ENCODE measurements at regions not wholly inside any gene's neighbourhood (a gene's known extent, or its start where the extent isn't known, plus 50 kb on each side); places are given as distances from the start of the nearest gene placed in this dataset.

- H3K36me3 ChIP-seq: no peaks in the 10 kb centered on the region
- no peak overlapping the region for H3K27ac ChIP-seq
- H3K4me1 ChIP-seq: no peaks in the 10 kb centered on the region
- TF ChIP-seq POLR2A (IDR thresholded peaks at IDR 0.05) (no peak), CTCF (IDR thresholded peaks at IDR 0.05) (no peak)
- 95 to 97% methylated on average over 3 of the region's 3 CpGs for WGBS, 2 donors
- H3K9me3 ChIP-seq: no peaks in the 10 kb centered on the region
- no peak overlapping the region for H3K4me3 ChIP-seq (replicated peaks in 1 of 3)
- H3K27me3 ChIP-seq: no peaks in the 10 kb centered on the region
- intact Hi-C loops (cut with DNase I): no loop called here
- DNase-seq: no peak
Observed at GRCh38 chr5:3322642-3323041, 273.0 kb upstream of the IRX1 start.

DNA sequence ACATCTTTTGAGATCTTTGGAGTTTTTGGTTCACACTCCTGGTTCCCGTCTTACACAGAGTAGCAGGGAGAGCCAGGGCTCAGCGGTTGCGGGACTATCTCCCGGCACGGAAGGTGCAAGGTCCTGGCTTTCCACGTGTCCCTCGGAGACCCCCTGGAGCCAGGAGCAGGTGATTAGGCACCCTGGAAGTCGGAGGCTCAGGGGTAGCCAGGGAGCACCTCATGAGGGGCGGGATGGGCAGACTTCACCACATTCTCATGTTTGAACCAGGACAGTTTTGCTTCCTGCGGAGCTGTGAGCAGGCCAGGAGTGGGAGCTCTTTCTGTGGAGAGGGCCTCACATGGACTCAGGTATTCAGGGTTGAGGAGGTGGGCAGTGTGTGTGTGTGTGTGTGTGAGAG, 273.7 kb upstream of the IRX1 start:
- H3K36me3 ChIP-seq: no peaks in the 10 kb centered on the region
- no peak for DNase-seq
- intact Hi-C loops (cut with DNase I): no loop called here
- H3K27ac ChIP-seq: no peak overlapping the region
- no peak overlapping the region for H3K4me3 ChIP-seq (replicated peaks in 1 of 3)
- TF ChIP-seq POLR2A (IDR thresholded peaks at IDR 0.05) (no peak), CTCF (IDR thresholded peaks at IDR 0.05) (no peak)
- no peaks in the 10 kb centered on the region for H3K9me3 ChIP-seq
- H3K27me3 ChIP-seq: no peaks in the 10 kb centered on the region
- 86 to 93% methylated on average over 8 to 10 of the region's 10 CpGs for WGBS, 2 donors
- no peaks in the 10 kb centered on the region for H3K4me1 ChIP-seq

DNA sequence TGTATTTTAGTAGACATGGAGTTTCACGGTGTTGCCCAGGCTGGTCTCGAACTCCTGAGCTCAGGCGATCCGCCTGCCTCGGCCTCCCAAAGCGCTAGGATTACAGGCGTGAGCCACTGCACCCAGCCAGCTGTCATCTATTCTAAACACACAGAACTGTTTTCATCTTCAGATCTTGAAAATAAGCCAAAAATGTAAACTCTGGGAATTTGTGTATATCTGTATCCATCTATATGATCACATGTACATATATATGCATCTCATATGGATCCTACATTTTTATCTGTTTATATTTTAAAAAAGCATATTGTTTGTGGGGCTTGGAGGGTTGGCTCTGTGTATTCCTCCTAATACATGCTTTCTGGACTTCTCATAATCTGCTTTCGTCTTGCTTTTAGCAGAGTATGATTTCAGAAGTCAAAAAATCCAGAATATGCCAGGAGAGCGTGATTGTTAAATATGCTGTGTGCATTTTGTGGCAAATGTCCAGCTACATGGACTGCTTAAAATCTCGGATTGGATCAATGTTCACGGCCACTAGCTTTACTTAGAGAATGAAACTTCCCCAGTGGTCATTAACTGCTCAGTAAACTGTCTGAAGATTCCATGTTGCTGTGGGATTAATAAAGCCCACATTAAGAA, 274.4 kb upstream of the IRX1 start:
- Histone ChIP-seq H3K27me3 (no peaks in the 10 kb centered on the region), H3K4me1 (no peaks in the 10 kb centered on the region), H3K27ac (no peak overlapping the region), H3K36me3 (no peaks in the 10 kb centered on the region), H3K4me3 (replicated peaks in 1 of 3) (no peak overlapping the region), H3K9me3 (no peaks in the 10 kb centered on the region)
- no peak for DNase-seq
- 85 to 89% methylated on average over 11 of the region's 11 CpGs for WGBS, 2 donors
- intact Hi-C loops (cut with DNase I): no loop called here
- no peak for TF ChIP-seq CTCF (IDR thresholded peaks at IDR 0.05)
- no peak for TF ChIP-seq POLR2A (IDR thresholded peaks at IDR 0.05)

- intact Hi-C loops (cut with DNase I): no loop called here
- H3K4me1 ChIP-seq: no peaks in the 10 kb centered on the region
- H3K4me3 ChIP-seq (replicated peaks in 1 of 3): no peak overlapping the region
- WGBS, 2 donors: 60 to 70% methylated on average over 16 to 19 of the region's 19 CpGs
- no peak for DNase-seq
- TF ChIP-seq CTCF (IDR thresholded peaks at IDR 0.05) (no peak), POLR2A (IDR thresholded peaks at IDR 0.05) (no peak)
- no peaks in the 10 kb centered on the region for H3K36me3 ChIP-seq
- no peaks in the 10 kb centered on the region for H3K9me3 ChIP-seq
- no peak overlapping the region for H3K27ac ChIP-seq
- H3K27me3 ChIP-seq: no peaks in the 10 kb centered on the region
Observed at GRCh38 chr5:3320317-3320875, 275.2 kb upstream of the IRX1 start.

GRCh38 chr5:3317051-3317795, 278.4 kb upstream of the IRX1 start:
- no peaks in the 10 kb centered on the region for H3K9me3 ChIP-seq
- no peaks in the 10 kb centered on the region for H3K27me3 ChIP-seq
- H3K4me1 ChIP-seq: no peaks in the 10 kb centered on the region
- H3K27ac ChIP-seq: no peak overlapping the region
- no peak for TF ChIP-seq POLR2A (IDR thresholded peaks at IDR 0.05)
- TF ChIP-seq CTCF (IDR thresholded peaks at IDR 0.05): no peak
- H3K36me3 ChIP-seq: no peaks in the 10 kb centered on the region
- no peak for DNase-seq
- intact Hi-C loops (cut with DNase I): no loop called here
- no peak overlapping the region for H3K4me3 ChIP-seq (replicated peaks in 1 of 3)
- WGBS, 2 donors: 67 to 75% methylated on average over 10 of the region's 10 CpGs

Data from thyroid gland (tissue), 4 donors.